PC-3 (cell line): ENCODE measurements at regions not wholly inside any gene's neighbourhood (a gene's known extent, or its start where the extent isn't known, plus 50 kb on each side); places are given as distances from the start of the nearest gene placed in this dataset.

Experiments used
- ATAC-seq: fragments of 200-7000 bp; cut with Tn5 transposase; 2 replicates; pipeline ENCODE4 v1.9.1; 2020; ENCODE audit warnings: mild to moderate bottlenecking, moderate library complexity
- BruUV-seq: library from RNA; stranded (reverse); fragments of 400-500 nt; replicated peaks from 2 replicates; lab custom pipeline; 2021; lab: Mats Ljungman, UMichigan
- CTCF ChIA-PET: fragments of 300-600 bp; sonication (Branson Sonifier 250); formaldehyde crosslinking; loops from one replicate; lab custom pipeline; 2022; ENCODE audit warnings: antibody characterized with exemption; lab: Charles Lee
- POLR2A ChIA-PET: fragments of 300-600 bp; sonication (Branson Sonifier 250); formaldehyde crosslinking; loops from one replicate; lab custom pipeline; 2022; ENCODE audit warnings: antibody characterized with exemption; ENCODE audit not compliant: unreplicated experiment; lab: Charles Lee
- DNase-seq: peaks from one replicate; pipeline ENCODE4 v3.0.0-alpha.2; 2015
- H2AFZ ChIP-seq: fragments of 300-600 bp; sonication (generic); 2 replicates; pipeline ENCODE4 v1.6.0; 2016; ENCODE audit warnings: antibody characterized with exemption, low read length
- H3F3A ChIP-seq: fragments of 300-600 bp; sonication (generic); one replicate; pipeline ENCODE4 v1.6.0; 2017; ENCODE audit warnings: antibody characterized with exemption, low read length, control low read depth, mild to moderate bottlenecking; ENCODE audit not compliant: unreplicated experiment
- H3K27ac ChIP-seq: fragments of 300-600 bp; sonication (generic); 2 replicates; pipeline ENCODE4 v1.5.1; 2016; ENCODE audit warnings: mild to moderate bottlenecking, low read length
- H3K27me3 ChIP-seq: fragments of 300-600 bp; sonication (generic); 2 replicates; pipeline ENCODE4 v1.6.1; 2016; ENCODE audit warnings: low read length, mixed read lengths
- H3K36me3 ChIP-seq: fragments of 300-600 bp; sonication (generic); 2 replicates; pipeline ENCODE4 v1.6.1; 2016; ENCODE audit warnings: low read depth, mixed run types, low read length, mixed read lengths
- H3K4me1 ChIP-seq: fragments of 300-600 bp; sonication (generic); 2 replicates; pipeline ENCODE4 v1.5.1; 2016; ENCODE audit warnings: low read length; ENCODE audit not compliant: insufficient read depth
- H3K4me2 ChIP-seq: fragments of 300-600 bp; sonication (generic); 2 replicates; pipeline ENCODE4 v1.6.0; 2016; ENCODE audit warnings: low read length
- H3K4me3 ChIP-seq: fragments of 300-600 bp; sonication (generic); 2 replicates; pipeline ENCODE4 v1.5.1; 2016; ENCODE audit warnings: mild to moderate bottlenecking, low read length, mixed read lengths
- H3K79me2 ChIP-seq: fragments of 300-600 bp; sonication (generic); 2 replicates; pipeline ENCODE4 v1.6.1; 2017; ENCODE audit warnings: low read length, mixed read lengths
- H3K9ac ChIP-seq: fragments of 300-600 bp; sonication (generic); 2 replicates; pipeline ENCODE4 v1.6.0; 2016; ENCODE audit warnings: mild to moderate bottlenecking, low read length
- H3K9me2 ChIP-seq: fragments of 300-600 bp; sonication (generic); replicated peaks from 2 replicates; pipeline ENCODE4 v1.6.1; 2016; ENCODE audit warnings: mixed run types, low read length, mixed read lengths
- H3K9me3 ChIP-seq: fragments of 300-600 bp; sonication (generic); 2 replicates; pipeline ENCODE4 v1.6.1; 2016; ENCODE audit warnings: low read length, mixed read lengths
- H4K20me1 ChIP-seq: fragments of 300-600 bp; sonication (generic); 2 replicates; pipeline ENCODE4 v1.6.1; 2016; ENCODE audit warnings: low read length, mixed read lengths
- EZH2 ChIP-seq: fragments of 300-600 bp; sonication (generic); IDR thresholded peaks from one replicate; pipeline ENCODE4 v1.6.1; 2017; ENCODE audit warnings: antibody characterized with exemption, mild to moderate bottlenecking, low read length; ENCODE audit not compliant: unreplicated experiment
- EZH2phosphoT487 ChIP-seq: fragments of 300-600 bp; sonication (generic); IDR thresholded peaks from 2 replicates; pipeline ENCODE4 v1.6.1; 2018; ENCODE audit warnings: mild to moderate bottlenecking, antibody characterized with exemption, low read length, borderline replicate concordance
- intact Hi-C: fragments of 100-400 bp; cut with micrococcal nuclease; formaldehyde crosslinking; loops from 2 replicates; pipeline ENCODE4 v1.9.0; 2023
- TF ChIP-seq, protein P1 (sequence below): fragments of 300-600 bp; sonication (generic); conservative IDR thresholded peaks from 2 replicates; pipeline ENCODE4 v1.5.1; 2017; ENCODE audit warnings: antibody characterized with exemption, low read depth, mild to moderate bottlenecking, low read length

- no peaks in the 10 kb centered on the region for H3K36me3 ChIP-seq
- H4K20me1 ChIP-seq, result no peaks in the 10 kb centered on the region
- no peaks in the 10 kb centered on the region for H3F3A ChIP-seq
- no peak overlapping the region for H3K4me2 ChIP-seq
- peaks cover 4% of the 10 kb centered on the region; the same call in 1 of the 2 replicates for H3K4me1 ChIP-seq
- no peak overlapping the region for H2AFZ ChIP-seq
- ATAC-seq, result no peak
- no peak overlapping the region for H3K9ac ChIP-seq
- POLR2A ChIA-PET, result no interaction called here
- intact Hi-C loops, result no loop called here
- TF ChIP-seq EZH2 (no peak), EZH2phosphoT487 (no peak)
- TF ChIP-seq, protein P1, sequence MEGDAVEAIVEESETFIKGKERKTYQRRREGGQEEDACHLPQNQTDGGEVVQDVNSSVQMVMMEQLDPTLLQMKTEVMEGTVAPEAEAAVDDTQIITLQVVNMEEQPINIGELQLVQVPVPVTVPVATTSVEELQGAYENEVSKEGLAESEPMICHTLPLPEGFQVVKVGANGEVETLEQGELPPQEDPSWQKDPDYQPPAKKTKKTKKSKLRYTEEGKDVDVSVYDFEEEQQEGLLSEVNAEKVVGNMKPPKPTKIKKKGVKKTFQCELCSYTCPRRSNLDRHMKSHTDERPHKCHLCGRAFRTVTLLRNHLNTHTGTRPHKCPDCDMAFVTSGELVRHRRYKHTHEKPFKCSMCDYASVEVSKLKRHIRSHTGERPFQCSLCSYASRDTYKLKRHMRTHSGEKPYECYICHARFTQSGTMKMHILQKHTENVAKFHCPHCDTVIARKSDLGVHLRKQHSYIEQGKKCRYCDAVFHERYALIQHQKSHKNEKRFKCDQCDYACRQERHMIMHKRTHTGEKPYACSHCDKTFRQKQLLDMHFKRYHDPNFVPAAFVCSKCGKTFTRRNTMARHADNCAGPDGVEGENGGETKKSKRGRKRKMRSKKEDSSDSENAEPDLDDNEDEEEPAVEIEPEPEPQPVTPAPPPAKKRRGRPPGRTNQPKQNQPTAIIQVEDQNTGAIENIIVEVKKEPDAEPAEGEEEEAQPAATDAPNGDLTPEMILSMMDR, result no peak
- CTCF ChIA-PET, result no interaction called here
- DNase-seq, result no peak
- H3K79me2 ChIP-seq, result no peaks in the 10 kb centered on the region
- no peaks in the 10 kb centered on the region for H3K9me2 ChIP-seq
- no peak overlapping the region for H3K27ac ChIP-seq
- H3K9me3 ChIP-seq, result no peaks in the 10 kb centered on the region
- no peak overlapping the region for H3K4me3 ChIP-seq
- BruUV-seq, result no TSS peak
- H3K27me3 ChIP-seq, result no peaks in the 10 kb centered on the region
Observed at GRCh38 chr18:28574175-28574574, 397.2 kb upstream of the CDH2 start.

- no TSS peak for BruUV-seq
- TF ChIP-seq EZH2phosphoT487 (no peak), EZH2 (no peak)
- TF ChIP-seq, protein P1, result no peak
- H2AFZ ChIP-seq, result no peak overlapping the region
- H3K27ac ChIP-seq, result no peak overlapping the region
- no peak for ATAC-seq
- H3K36me3 ChIP-seq, result no peaks in the 10 kb centered on the region
- no peaks in the 10 kb centered on the region for H3K9me2 ChIP-seq
- CTCF ChIA-PET, result no interaction called here
- no peak overlapping the region for H3K4me3 ChIP-seq
- H3K79me2 ChIP-seq, result no peaks in the 10 kb centered on the region
- H3K27me3 ChIP-seq, result no peaks in the 10 kb centered on the region
- DNase-seq, result no peak
- H3K4me1 ChIP-seq, result peaks cover 4% of the 10 kb centered on the region; the same call in 1 of the 2 replicates
- H3K9ac ChIP-seq, result no peak overlapping the region
- intact Hi-C loops, result no loop called here
- H3F3A ChIP-seq, result no peaks in the 10 kb centered on the region
- H4K20me1 ChIP-seq, result no peaks in the 10 kb centered on the region
- no peak overlapping the region for H3K4me2 ChIP-seq
- no peaks in the 10 kb centered on the region for H3K9me3 ChIP-seq
- POLR2A ChIA-PET, result no interaction called here
Observed at GRCh38 chr18:28571929-28572328, 395.0 kb upstream of the CDH2 start.

GRCh38 chr18:28560331-28560730 lies 383.4 kb upstream of the CDH2 start:
- no peaks in the 10 kb centered on the region for H3K27me3 ChIP-seq

More at GRCh38 chr18:28560331-28560730, 383.4 kb upstream of the CDH2 start:
- no peaks in the 10 kb centered on the region for H3K36me3 ChIP-seq
- no peaks in the 10 kb centered on the region for H3K9me3 ChIP-seq
- no peaks in the 10 kb centered on the region for H3K79me2 ChIP-seq
- POLR2A ChIA-PET, result no interaction called here
- no peaks in the 10 kb centered on the region for H3F3A ChIP-seq
- no peak overlapping the region for H2AFZ ChIP-seq
- H3K4me1 ChIP-seq, result no peaks in the 10 kb centered on the region
- CTCF ChIA-PET, result interaction anchor here (0.6 kb wide), 1 partner anchor 45 kb away, joined by 3 read pairs; no protein-coding TSS in a partner anchor
- no peak overlapping the region for H3K9ac ChIP-seq
- no peak overlapping the region for H3K4me2 ChIP-seq
- TF ChIP-seq EZH2phosphoT487, result no peak
- no peak for TF ChIP-seq EZH2
- TF ChIP-seq, protein P1, result no peak
- intact Hi-C loops, result no loop called here
- H3K27ac ChIP-seq, result no peak overlapping the region
- no peak for ATAC-seq
- no peaks in the 10 kb centered on the region for H3K9me2 ChIP-seq
- no peaks in the 10 kb centered on the region for H4K20me1 ChIP-seq
- DNase-seq, result no peak
- BruUV-seq, result no TSS peak
- no peak overlapping the region for H3K4me3 ChIP-seq
